HEK293 (cell line): ENCODE measurements at regions not wholly inside any gene's neighbourhood (a gene's known extent, or its start where the extent isn't known, plus 50 kb on each side); places are given as distances from the start of the nearest gene placed in this dataset.

ENCODE experiments used
- CTCF ChIA-PET: fragments of 350-600 bp; formaldehyde crosslinking; extraction: SDS; loops from one replicate; lab custom pipeline; 2021; ENCODE audit warnings: antibody characterized with exemption; lab: Yijun Ruan, JAX
- POLR2A ChIA-PET: fragments of 300-600 bp; formaldehyde crosslinking; extraction: SDS; loops from one replicate; lab custom pipeline; 2020; ENCODE audit warnings: antibody characterized with exemption, inconsistent platforms; lab: Yijun Ruan, JAX
- H3K27ac ChIP-seq: fragments of 200-500 bp; sonication (Bioruptor generic); 2 replicates; pipeline ENCODE4 v1.5.1; 2014; ENCODE audit warnings: low read depth, low read length, control low read depth, inconsistent platforms; ENCODE audit errors: extremely low read depth
- H3K36me3 ChIP-seq, 2 experiments: fragments of 200-500 bp in 1 of 2; sonication (Bioruptor generic) in 1 of 2; 1 replicate in 1 of 2; 2 replicates in 1 of 2; pipeline ENCODE4 v1.5.1; 2014 to 2017; ENCODE audit warnings: inconsistent platforms in 2 of 2, low read length in 2 of 2; ENCODE audit not compliant: control insufficient read depth in 2 of 2, insufficient read depth in 1 of 2
- H3K4me1 ChIP-seq: fragments of 200-500 bp; sonication (Bioruptor generic); 2 replicates; pipeline ENCODE4 v1.5.1; 2014; ENCODE audit warnings: mild to moderate bottlenecking, low read length, inconsistent platforms; ENCODE audit not compliant: control insufficient read depth, insufficient read depth
- H3K4me3 ChIP-seq: 2 replicates; pipeline ENCODE4 v1.5.1; 2011; ENCODE audit warnings: low read depth, mild to moderate bottlenecking, control low read depth, low read length, moderate library complexity
- H3K9me3 ChIP-seq: fragments of 200-500 bp; sonication (Bioruptor generic); 2 replicates; pipeline ENCODE4 v1.5.1; 2014; ENCODE audit warnings: low read depth, low read length, inconsistent platforms; ENCODE audit not compliant: control insufficient read depth, insufficient read depth
- HIC1 ChIP-seq: fragments of 450-650 bp; formaldehyde crosslinking; IDR thresholded peaks from 2 replicates; pipeline ENCODE4 v1.5.1; 2016; ENCODE audit warnings: missing biosample characterization, missing genetic modification characterization
- MYNN ChIP-seq: fragments of 450-650 bp; formaldehyde crosslinking; IDR thresholded peaks from 2 replicates; pipeline ENCODE4 v1.5.1; 2016; ENCODE audit warnings: missing biosample characterization, missing genetic modification characterization, borderline replicate concordance
- SETDB1 ChIP-seq: IDR thresholded peaks from one replicate; pipeline ENCODE4 v1.6.1; 2017; ENCODE audit warnings: mild to moderate bottlenecking, low read length, moderate library complexity, mixed read lengths; ENCODE audit not compliant: insufficient read length
- SP2 ChIP-seq: fragments of 450-650 bp; formaldehyde crosslinking; IDR thresholded peaks from 2 replicates; pipeline ENCODE4 v1.5.1; 2016; ENCODE audit warnings: missing biosample characterization, missing genetic modification characterization
- ZFP37 ChIP-seq: fragments of 450-650 bp; formaldehyde crosslinking; IDR thresholded peaks from 2 replicates; pipeline ENCODE4 v1.5.1; 2016; ENCODE audit warnings: missing biosample characterization, missing genetic modification characterization
- ZNF16 ChIP-seq: fragments of 450-650 bp; formaldehyde crosslinking; IDR thresholded peaks from 2 replicates; pipeline ENCODE4 v1.5.1; 2016; ENCODE audit warnings: low read depth, missing biosample characterization, missing genetic modification characterization
- ZNF202 ChIP-seq: fragments of 450-650 bp; formaldehyde crosslinking; IDR thresholded peaks from 2 replicates; pipeline ENCODE4 v1.5.1; 2016; ENCODE audit warnings: missing biosample characterization, missing genetic modification characterization, borderline replicate concordance
- ZNF280D ChIP-seq: fragments of 450-650 bp; formaldehyde crosslinking; IDR thresholded peaks from 2 replicates; pipeline ENCODE4 v1.5.1; 2016; ENCODE audit warnings: missing biosample characterization, missing genetic modification characterization
- ZNF423 ChIP-seq: fragments of 450-650 bp; formaldehyde crosslinking; IDR thresholded peaks from 2 replicates; pipeline ENCODE4 v1.5.1; 2016; ENCODE audit warnings: missing biosample characterization, missing genetic modification characterization
- ZNF560 ChIP-seq: fragments of 450-650 bp; formaldehyde crosslinking; IDR thresholded peaks from 2 replicates; pipeline ENCODE4 v1.5.1; 2017; ENCODE audit warnings: missing biosample characterization, missing genetic modification characterization, borderline replicate concordance
- ZNF645 ChIP-seq: fragments of 450-650 bp; formaldehyde crosslinking; IDR thresholded peaks from 2 replicates; pipeline ENCODE4; 2016; ENCODE audit warnings: missing biosample characterization, missing genetic modification characterization
- ZNF701 ChIP-seq: fragments of 450-650 bp; formaldehyde crosslinking; IDR thresholded peaks from 2 replicates; pipeline ENCODE4 v1.5.1; 2016; ENCODE audit warnings: missing biosample characterization, missing genetic modification characterization
- ZNF747 ChIP-seq: fragments of 450-650 bp; formaldehyde crosslinking; IDR thresholded peaks from 2 replicates; pipeline ENCODE4 v1.5.1; 2016; ENCODE audit warnings: missing biosample characterization, missing genetic modification characterization
- ZXDB ChIP-seq: fragments of 450-650 bp; formaldehyde crosslinking; IDR thresholded peaks from 2 replicates; pipeline ENCODE4 v1.5.1; 2016; ENCODE audit warnings: missing biosample characterization, missing genetic modification characterization

GRCh38 chr3:86537171-86537570, 453.8 kb downstream of the VGLL3 start (continued):
- TF ChIP-seq ZXDB (no peak), HIC1 (tag by site-specific recombination) (no peak)

GRCh38 chr3:86519819-86520218, 471.1 kb downstream of the VGLL3 start:
- Histone ChIP-seq H3K36me3 (no peaks in the 10 kb centered on the region), H3K27ac (no peak overlapping the region), H3K4me3 (no peak overlapping the region), H3K4me1 (no peaks in the 10 kb centered on the region), H3K9me3 (no peaks in the 10 kb centered on the region)
- ChIA-PET POLR2A (no interaction called here), CTCF (no interaction called here)
- no peak for TF ChIP-seq ZNF280D (tag by site-specific recombination)
- TF ChIP-seq ZFP37 (tag by site-specific recombination): no peak

- Histone ChIP-seq H3K27ac (no peak overlapping the region), H3K36me3 (no peaks in the 10 kb centered on the region), H3K4me1 (no peaks in the 10 kb centered on the region), H3K4me3 (no peak overlapping the region)
- POLR2A ChIA-PET: no interaction called here
- TF ChIP-seq ZNF202 (tag by site-specific recombination): no peak
- no peak for TF ChIP-seq ZNF16 (tag by site-specific recombination)
- no peak for TF ChIP-seq ZNF280D (tag by site-specific recombination)
- no peak for TF ChIP-seq SETDB1
- TF ChIP-seq MYNN (tag by site-specific recombination): no peak
- no peak for TF ChIP-seq ZNF645 (tag by site-specific recombination)
- no peak for TF ChIP-seq ZNF560 (tag by site-specific recombination)
- no peak for TF ChIP-seq SP2 (tag by site-specific recombination)
- TF ChIP-seq ZNF747 (tag by site-specific recombination): no peak
- TF ChIP-seq ZNF423: no peak
- TF ChIP-seq ZNF701 (tag by site-specific recombination): no peak
- TF ChIP-seq, all 188 proteins: peak for 0
- no peaks in the 10 kb centered on the region for H3K9me3 ChIP-seq
- CTCF ChIA-PET: no interaction called here
These were observed 509.3 kb downstream of the VGLL3 start for GRCh38 chr3:86481636-86482035.
